Inflammatory macrophage (primary cell): ENCODE measurements at regions not wholly inside any gene's neighbourhood (a gene's known extent, or its start where the extent isn't known, plus 50 kb on each side); places are given as distances from the start of the nearest gene placed in this dataset.
A peak's percentile ranks its signal among the peaks of the same experiment; 100 is the strongest.

Experiments used
- DNase-seq, 2 donors: peaks; one replicate each; pipeline ENCODE4 v3.0.0-alpha.2; 2020 to 2022

DNA sequence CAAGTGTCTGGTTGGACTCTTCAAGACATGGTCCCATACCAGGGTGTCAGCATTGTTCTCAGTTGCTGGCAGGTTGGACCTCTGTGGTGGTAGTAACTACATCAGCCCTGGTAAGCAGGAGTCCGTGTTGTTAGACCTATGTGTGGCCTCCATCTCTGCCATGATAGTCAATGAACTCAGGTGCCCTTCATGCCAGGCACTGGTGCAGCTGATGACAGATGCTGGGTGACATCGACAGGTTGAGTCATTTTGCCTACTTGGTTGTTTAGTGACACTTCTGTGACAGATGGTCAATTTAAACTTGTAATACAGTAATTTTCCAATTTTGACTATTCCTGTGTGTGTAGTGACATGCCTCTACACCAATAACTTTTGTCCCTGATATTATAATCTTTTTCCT lies 189.7 kb downstream of the SP3 start:
- DNase-seq = no peak

DNA sequence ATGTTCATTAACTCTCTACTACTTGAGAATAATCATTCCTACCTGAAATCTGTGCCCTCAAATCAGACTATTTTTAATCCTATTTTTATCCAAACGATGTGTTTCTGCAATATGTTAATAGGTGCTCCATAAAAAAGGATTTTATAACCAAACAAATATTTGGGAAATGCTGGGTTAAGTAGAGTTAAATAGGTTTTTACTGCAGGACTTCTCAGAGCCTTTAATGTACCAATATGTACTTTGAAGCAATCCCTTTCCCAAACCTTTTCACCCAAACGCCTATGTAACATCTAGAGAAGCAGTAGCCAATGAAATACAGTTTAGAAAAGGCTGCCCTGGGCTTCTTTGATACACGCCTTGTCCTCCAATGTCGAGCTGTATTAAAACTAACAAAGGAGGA lies 182.5 kb downstream of the SP3 start:
- DNase-seq = no peak

DNA sequence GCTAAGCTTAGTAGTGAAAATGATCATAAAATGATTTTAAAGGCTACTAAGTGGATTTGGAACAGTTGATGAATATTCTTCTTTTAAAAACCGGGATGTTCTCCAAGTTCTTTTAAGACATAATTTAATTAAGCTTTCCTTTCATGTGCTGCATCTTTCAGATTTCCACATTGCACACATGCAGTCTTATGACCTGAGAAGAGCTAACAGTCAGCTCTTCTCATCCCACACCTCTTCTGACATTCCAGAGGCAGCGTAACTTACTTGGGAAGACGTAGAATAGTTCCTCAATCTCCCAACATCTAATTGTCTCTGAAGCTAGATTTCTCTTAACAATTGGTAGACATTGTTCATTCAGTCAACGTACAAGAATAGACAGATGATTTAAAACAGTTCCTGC lies 181.8 kb downstream of the SP3 start:
- no peak for DNase-seq

DNA sequence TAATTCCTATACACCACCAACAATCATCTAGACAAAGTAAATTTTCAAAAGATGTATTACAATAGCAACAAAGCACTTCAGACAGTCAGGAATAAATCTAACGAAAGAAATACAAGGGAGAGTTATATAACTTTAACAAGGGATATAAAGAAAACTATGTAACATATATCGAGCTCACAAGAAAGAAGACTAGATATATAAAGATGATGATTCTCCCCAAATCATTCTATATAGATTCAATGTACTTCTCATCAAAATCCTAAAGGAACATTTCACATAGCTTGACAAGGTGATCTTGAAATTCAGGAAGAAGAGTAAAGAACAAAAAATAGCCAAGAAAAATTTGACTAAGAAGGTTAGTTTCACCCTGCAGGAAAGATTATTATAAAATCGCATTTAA lies 179.4 kb downstream of the SP3 start:
- DNase-seq = no peak

DNA sequence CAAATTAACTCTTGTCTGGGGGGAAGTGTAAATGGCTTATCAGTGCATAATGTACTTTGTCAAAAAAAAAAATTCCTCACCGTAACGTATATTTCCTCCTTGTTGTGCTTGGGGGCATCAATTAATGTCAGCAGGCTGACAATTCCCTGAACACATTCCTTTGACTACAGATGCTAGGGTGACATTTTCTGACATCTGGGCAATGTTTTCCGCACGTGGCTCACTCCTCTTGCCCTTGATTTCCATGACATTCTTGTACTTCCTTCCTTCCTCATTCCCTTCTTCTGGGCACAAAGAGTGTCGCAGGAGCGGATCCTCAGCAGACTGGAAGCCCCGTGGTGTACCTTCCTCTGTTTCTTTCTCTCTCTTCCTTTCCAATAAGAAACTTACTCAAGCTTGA lies 173.7 kb downstream of the SP3 start:
- no peak for DNase-seq

DNA sequence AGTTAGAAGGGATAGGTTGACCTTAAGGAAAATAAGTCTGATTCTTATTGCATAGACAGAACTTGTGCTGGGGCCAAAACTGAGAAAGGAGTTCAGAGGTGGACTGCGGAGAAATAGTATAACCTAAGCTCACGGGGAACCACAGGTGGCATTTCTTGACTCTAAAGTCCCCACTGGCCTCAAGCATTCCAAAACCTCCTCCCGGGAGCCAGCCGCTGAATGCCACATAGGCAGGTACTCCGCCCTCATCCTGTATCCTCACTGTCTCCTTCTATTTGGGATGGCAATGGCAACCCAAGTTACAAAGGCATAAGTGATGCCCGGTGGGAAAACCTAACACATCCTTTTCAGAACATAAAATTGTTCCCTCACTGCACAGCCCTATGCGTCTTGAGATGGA lies 173.0 kb downstream of the SP3 start:
- no peak for DNase-seq

DNA sequence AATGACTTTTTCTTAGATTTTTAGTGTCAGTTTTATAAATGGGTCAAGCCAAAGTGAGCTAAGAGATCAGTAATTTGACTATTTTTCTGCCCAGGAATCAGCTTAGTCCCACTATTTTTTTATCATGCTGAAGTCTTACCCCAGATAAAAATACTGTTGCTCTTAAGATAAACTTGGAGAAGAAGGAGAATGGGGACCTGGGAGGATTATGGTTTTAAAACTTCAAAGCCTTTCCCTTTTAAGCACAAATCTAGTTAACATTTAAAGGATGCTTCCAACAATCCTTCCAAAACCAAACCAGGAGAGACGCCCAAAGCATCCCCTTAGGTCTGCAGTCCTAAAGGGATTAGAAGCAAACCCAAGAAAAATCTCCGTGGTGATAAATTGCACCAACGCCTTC lies 172.4 kb downstream of the SP3 start:
- no peak for DNase-seq

DNA sequence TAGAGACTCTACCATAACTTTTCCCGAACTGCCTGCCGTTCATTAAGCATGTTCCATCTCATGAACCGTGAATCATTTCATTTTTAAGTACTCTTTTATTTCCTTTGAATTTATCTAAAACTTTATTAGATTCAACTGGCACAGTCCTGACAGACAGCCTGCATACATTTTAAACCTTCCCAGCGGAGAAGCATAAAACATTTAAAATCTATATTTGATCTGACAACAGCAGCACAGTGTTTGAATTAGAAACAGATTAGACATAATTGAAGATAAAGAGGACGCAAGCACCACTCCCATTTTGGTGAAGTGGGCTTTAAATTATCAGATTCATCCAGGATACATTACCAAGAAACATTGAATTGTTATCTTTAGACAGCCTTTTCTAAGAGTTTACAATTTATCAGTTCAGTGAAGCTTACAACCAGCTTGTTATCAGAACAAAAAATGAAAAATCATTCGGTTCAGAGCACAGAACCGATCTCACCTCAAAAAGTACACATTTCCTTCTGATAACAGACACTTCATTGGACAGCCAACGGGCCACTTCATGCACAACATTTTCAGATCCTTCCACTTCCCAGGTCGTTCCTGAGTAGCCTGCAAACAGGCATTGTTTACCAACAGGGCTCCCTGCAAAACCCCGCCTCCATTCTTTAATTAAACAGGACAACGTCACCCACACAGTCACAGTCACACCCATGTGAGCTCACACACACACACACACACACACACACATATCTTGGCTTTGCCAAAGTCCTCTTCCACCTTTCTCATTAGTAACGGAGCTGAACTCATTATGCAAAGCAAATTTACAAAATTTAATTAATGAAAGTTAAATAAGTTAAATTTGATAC lies 171.2 kb downstream of the SP3 start:
- DNase-seq = peak in 1 of 2 donors; percentile 3

DNA sequence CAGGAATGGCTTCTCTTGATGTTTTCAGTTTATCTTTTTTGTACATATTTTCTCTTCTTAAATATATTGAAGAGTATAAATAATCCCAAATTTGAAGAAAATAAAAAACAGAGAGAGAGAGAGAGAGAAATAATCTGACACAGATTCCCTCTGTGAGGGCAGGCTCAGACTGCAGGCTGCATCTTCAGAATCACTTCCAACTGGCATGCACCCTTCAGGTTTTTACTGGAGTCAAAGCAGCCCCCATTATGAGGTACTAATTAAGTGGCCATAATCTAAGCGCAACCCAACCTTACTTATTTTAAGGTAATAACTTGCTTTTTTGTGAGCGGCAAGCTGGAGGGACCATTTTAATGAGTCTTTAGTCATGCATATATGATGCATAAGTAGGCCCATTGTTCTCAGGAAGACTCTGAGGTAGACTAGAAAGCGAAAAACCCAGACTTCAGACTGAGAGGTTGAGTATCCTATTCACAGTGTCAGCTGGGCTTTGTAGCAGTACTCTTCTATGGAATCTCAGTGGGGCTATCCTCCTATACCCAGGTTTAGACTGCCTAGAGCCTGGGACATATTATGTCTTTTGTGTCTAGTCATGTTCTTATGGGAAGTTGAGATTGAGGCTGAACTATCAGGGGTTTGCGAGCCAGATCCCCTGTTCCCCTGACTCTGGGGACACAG lies 167.4 kb downstream of the SP3 start:
- DNase-seq = no peak

DNA sequence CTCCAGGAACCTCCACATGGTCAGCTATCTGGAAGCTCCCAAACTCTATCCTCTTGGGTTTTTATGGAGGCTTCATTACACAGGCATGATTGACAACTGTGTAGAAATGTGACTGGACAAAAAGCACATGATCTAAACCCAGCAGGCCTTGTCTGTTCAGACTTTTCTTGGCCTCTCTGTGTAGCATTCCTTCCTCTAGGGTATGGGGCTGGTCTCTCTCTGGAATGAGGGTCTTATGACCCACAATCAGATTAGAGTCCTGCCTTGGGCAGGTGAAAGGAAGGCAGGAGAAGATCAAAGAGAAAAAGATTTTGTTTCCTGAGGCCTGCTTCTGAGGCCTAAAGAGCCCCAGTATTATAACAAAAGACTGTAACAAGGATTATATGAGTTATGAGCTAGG lies 162.7 kb downstream of the SP3 start:
- DNase-seq = no peak

DNA sequence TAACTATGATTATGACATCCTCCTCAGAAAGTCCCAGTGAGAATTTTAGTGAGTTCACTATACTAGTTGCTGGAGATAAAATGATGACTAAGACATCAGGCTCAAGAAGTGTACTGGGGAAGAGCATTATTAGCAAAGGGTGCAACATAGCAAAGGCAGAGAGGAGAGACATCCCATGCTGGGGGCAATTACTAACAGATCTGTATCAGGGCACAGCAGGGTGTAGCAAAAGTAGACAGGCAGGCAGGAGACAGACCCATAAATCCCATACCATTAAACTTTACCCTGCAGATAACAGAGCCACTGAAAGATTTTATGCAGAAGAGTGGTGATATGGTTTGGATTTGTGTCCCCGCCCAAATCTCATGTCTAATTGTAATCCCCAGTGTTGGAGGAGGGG lies 161.7 kb downstream of the SP3 start:
- DNase-seq = no peak

DNA sequence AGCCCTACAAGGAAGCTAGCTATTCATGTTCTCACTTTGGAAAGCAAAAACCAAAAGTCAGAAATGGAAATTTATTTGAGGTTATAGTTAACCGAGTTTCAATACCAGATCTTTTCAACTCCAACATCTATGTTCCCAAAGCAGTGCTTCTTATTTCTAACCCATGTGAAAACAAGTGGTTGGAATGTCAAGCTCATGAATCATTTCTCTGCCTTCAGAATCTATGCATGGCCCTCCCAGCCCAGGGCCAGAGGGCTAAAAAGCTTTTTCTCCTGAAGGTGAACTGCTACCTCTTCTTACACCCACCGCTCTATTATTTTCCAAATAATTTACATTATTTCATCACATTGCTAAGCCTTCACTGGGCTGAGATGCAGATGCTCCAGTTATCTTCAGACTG lies 158.4 kb downstream of the SP3 start:
- no peak for DNase-seq

DNA sequence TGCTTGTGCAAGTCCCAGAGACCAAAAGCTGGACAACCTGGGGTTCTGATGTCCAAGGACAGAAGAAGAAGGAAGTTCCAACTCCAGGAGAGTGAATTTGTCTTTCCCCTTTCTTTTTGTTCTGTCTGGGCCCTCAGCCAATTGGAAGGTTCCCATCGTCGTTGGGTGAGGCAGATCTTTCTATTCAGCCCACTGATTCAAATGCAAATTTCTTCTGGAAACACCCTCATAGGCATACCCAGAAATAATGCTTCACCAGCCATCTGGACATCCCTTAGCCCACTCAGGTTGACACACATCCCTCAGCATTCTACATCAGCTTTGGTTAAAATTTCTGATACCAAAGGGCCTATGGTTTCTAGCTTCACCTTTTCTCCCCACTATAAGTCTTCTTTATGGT lies 156.5 kb downstream of the SP3 start:
- no peak for DNase-seq

DNA sequence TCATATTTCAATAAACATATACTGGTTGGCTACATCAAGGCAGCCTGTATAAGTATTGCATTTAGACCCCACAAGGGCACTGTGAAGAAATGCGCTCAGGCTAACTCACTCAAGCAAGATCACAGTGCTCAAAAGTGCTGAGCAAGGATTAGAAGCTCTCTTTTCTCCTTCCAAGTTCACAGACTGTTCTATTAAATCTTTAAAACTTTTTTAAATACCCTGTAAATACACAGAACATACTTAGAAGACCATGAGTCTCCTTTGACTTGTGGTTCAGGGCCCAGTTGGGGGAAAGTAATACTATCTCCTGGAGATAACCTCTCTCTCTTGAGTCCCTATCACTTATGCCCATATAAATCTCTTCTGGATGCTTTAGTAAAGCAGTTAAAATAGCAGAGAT lies 152.9 kb downstream of the SP3 start:
- DNase-seq = no peak

DNA sequence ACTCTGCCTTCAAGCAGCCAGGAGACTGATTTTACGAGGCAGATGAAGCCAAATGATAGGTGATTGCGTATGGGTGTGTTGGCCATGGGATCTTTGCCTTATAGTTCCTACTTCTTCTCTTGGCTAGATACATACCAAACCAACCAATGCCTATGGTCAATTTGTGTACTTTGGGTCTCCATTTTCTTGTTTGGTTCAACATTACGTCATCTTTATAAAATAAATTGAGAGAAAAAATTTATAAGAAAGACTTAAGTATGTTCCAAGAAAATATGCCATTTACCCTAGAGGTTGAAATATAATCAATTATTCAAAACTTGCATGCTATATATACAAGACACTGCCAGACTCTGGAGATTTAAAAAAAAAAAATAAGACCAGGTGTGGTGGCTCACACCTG lies 150.9 kb downstream of the SP3 start:
- no peak for DNase-seq

DNA sequence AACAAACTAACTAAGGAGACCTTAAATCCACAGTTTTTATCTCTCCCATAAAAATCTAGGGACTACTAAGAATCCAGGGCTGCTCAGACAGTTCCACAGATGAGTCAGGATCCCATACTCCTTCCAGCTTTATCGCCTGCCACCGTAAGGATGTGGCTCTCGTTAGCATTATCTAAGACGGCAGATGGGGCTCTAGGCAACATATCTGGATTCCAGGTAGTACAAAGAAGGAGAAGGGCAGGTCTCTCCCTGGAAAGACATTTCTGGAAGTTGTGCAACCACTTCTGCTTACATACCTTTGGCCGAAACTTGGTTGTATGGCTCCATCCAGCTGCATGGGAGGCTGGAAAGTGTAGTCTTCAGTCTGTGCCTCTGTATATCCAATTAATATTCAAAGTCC lies 149.4 kb downstream of the SP3 start:
- DNase-seq = no peak

DNA sequence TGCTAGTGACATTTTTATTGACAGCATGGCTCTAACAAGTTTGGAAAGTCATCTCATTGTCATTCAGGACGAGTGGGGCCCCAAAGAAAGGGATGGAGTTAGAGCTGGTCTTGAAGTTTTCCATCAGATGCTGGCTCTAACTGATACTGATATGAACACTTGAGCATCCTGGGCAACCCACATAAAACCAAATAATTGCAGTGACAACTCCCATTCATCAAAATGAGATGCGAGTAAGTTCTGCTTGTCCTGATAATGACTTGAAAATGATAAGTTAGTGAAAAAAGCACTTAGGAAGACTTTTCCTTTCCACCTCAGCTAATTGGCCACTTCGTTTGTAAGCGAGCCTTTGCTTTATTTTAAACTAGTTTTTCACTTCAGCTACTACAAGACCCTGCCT lies 147.6 kb downstream of the SP3 start:
- DNase-seq = no peak

DNA sequence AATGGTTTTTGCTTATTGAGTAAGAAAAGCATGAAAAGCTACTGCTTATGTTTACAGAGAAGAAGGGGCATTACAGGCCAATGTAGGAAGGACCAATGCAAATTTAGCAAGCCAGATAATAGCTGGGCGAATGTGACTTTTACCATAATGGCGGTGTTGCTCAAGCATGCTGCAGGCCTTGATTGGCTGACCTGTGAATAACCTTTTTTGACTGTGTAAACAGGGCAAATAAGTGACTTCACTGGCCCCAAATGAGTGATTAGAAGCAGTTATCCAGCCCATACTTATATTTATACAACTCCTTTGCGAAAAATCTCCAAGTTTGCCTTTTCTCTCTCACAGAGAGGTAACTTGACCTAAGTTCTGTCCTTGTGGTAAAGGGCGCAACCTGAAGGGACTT lies 146.9 kb downstream of the SP3 start:
- DNase-seq = no peak

DNA sequence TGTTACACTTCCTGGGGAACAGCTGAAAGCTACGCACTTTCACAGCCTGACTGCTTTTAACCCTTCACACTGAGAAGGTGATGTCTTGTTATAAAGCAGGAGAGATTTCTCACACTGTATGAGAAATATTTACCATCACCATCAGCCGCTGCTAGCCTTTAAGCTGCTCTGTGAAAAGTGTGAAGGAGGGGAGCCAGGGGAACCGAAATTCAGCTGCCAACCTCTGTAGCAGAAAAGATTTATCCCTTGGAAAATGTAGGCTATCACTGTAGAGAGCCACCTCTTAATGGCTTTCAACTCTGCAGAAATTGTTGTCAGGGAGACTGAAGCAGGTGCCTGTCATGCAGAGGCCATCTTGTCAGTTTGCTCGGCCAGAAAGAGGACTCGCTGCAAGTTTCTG lies 145.3 kb downstream of the SP3 start:
- no peak for DNase-seq

DNA sequence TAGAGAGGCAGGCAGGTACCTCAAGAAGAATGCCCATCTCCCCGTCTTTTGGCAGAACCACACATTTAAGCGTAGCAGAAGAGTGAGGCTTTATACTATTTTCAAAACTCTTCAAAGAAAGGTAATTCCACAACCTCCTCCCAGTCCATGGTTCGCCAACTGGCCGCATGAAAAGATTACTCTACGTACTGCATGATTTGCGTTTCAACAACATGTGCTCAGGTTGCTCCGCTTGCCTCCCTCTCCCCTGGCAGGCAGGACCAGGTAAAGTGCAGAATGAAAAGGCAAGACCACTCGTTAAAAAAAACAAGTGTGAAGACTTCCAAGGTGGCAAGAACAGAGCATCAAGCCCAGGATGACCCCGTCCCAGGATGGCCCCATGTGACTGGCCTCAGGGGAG lies 143.7 kb downstream of the SP3 start:
- no peak for DNase-seq

DNA sequence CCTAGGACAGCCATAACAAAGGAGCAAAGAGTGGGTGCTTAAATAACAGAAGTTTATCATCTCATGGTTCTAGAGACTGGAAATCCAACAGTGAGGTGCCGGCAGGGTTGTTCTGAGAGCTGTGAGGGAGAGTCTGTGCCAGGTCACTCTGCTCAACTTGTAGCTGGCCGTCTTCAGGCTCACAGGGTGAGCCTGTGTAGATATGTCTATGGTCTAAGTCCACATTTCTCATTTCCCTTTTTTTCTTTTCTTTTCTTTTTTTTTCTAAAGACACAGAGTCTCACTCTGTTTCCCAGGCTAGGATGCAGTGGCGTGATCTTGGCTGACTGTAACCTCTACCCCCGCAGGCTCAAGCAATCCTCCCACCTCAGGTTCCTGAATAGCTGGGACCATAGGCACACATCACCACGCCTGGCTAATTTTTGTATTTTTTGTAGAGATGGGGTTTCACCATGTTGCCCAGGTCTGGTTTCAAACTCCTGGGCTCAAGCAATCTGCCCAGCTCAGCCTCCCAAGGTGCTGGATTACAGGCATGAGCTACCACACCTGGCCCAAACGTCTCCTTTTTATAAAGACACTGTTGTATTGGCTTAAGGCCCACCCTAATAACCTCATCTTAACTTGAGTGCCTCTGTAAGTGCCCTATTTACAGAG lies 142.2 kb downstream of the SP3 start:
- DNase-seq = no peak

DNA sequence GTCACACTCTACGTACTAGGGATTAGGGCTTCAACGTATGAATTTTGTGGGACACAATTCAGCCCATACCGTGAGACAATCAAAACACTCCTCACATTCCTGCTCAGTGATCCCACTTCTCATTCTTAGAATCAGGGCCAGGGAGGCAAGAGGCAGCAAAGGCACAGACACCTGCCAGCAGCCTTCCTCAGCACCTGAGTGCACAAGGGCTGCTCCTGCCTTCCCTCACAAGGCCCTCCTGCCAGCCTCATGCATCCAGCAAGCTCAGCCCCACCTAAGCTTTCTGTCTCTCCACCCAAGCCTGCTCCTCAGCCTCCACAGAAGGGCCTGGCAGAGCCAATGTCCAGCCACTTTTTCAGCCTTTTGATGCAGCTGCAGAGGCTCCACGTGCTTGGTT lies 141.6 kb downstream of the SP3 start:
- no peak for DNase-seq

DNA sequence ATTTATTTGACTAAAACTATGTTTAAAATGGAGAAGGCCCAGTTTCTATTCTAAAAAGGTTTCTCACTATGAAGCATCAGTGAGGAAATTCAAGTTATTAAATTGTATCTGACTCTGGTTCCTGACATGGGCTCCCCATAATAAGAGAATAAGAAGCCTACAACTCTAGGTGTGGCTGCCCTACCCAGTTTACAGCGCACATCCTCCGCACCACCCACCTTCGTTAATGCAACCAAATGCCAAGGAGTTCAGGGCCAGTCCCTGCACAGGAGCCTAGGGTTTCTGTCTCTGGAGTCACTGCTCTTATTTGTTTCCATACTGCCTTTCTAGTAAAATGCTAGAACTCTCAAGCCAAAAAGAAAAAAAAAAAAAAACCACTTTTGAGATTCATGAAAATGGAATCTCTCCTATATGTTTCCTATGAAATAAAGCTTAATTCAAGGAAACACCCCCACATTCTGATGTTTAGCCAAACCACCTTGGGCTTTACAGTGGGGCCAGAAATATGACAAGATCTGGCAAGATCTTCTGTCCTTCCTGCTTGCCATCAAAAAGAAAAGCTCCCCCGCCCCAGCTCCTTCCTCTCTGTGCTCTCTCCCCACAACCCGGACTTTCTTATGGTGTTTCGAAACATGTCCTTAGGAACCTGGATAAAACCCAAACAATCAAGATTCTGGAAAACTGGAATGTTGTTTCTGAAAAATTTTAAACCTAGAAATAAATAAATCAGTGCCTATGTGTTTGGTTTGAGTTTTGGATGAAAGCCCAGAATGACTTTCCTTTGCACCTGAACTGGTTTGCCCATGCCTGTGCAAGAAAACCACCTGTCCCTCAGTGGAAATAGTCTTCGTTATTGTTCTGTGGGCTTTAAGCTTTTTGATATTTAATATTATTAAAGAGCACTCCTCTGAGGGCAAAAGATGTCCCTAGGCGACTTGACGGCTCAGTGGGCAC lies 136.7 kb downstream of the SP3 start:
- no peak for DNase-seq
